Left colon (tissue), 2 donors: ENCODE measurements at regions not wholly inside any gene's neighbourhood (a gene's known extent, or its start where the extent isn't known, plus 50 kb on each side); places are given as distances from the start of the nearest gene placed in this dataset.
A peak's percentile ranks its signal among the peaks of the same experiment; 100 is the strongest.

Experiments
- ATAC-seq: fragments of 200-7000 bp; cut with Tn5 transposase; one replicate; pipeline ENCODE4 v1.9.1; 2020; ENCODE audit warnings: mild to moderate bottlenecking, moderate library complexity
- DNase-seq, 2 donors: peaks; one replicate each; pipeline ENCODE4 v3.0.0-alpha.2; 2020
- intact Hi-C, 2 donors: fragments of 100-400 bp; cut with DNase I in 1 of 2; cut with micrococcal nuclease in 1 of 2; formaldehyde crosslinking; loops; one replicate each; pipeline versions ENCODE4 v1.11.2 to v1.14.0; 2022; cut with DNase I, micrococcal nuclease
- donor health status: DM: no; HTN: no; CAD: no.
- donor health status: DM: yes; HTN: yes; CAD: no.

GRCh38 chr12:91613223-91613779 is 430.7 kb upstream of the DCN start:
- intact Hi-C loops, result no loop called here
- ATAC-seq (no peak), DNase-seq (no peak)

- ATAC-seq (no peak), DNase-seq (no peak)
- intact Hi-C loops, result no loop called here
These were observed 427.9 kb upstream of the DCN start for GRCh38 chr12:91610561-91610960.

GRCh38 chr12:91609283-91609682 is 426.7 kb upstream of the DCN start:
- ATAC-seq, result peak; percentile 29
- no peak for DNase-seq
- intact Hi-C loops, result no loop called here

GRCh38 chr12:91608542-91608941 is 425.9 kb upstream of the DCN start:
- DNase-seq, result no peak
- no peak for ATAC-seq
- intact Hi-C loops, result no loop called here

- ATAC-seq (no peak), DNase-seq (no peak)
- intact Hi-C loops, result no loop called here
These were observed 424.2 kb upstream of the DCN start for GRCh38 chr12:91606662-91607377.

GRCh38 chr12:91604897-91605296 is 422.3 kb upstream of the DCN start:
- ATAC-seq (no peak), DNase-seq (no peak)
- intact Hi-C loops, result no loop called here

- ATAC-seq (no peak), DNase-seq (no peak)
- intact Hi-C loops, result no loop called here
These were observed 420.4 kb upstream of the DCN start for GRCh38 chr12:91603060-91603459.

- DNase-seq, result no peak
- intact Hi-C loops, result no loop called here
- ATAC-seq, result no peak
These were observed 418.4 kb upstream of the DCN start for GRCh38 chr12:91601054-91601453.

- DNase-seq (no peak), ATAC-seq (no peak)
- intact Hi-C loops, result no loop called here
These were observed 412.1 kb upstream of the DCN start for GRCh38 chr12:91594715-91595114.

GRCh38 chr12:91591639-91591987 is 409.0 kb upstream of the DCN start:
- DNase-seq (no peak), ATAC-seq (no peak)
- intact Hi-C loops, result no loop called here

- ATAC-seq, result no peak
- no peak for DNase-seq
- intact Hi-C loops, result no loop called here
These were observed 408.5 kb upstream of the DCN start for GRCh38 chr12:91590966-91591638.

GRCh38 chr12:91588874-91589454 is 406.3 kb upstream of the DCN start:
- ATAC-seq (peak; percentile 13), DNase-seq (no peak)
- intact Hi-C loops, result no loop called here

GRCh38 chr12:91586015-91586414 is 403.4 kb upstream of the DCN start:
- ATAC-seq (no peak), DNase-seq (no peak)
- intact Hi-C loops, result no loop called here

GRCh38 chr12:91582811-91583210 is 400.2 kb upstream of the DCN start:
- DNase-seq, result no peak
- intact Hi-C loops, result no loop called here
- ATAC-seq, result no peak

GRCh38 chr12:91579516-91580263 is 397.1 kb upstream of the DCN start:
- DNase-seq (no peak), ATAC-seq (no peak)
- intact Hi-C loops, result no loop called here

GRCh38 chr12:91577586-91578539 is 395.2 kb upstream of the DCN start:
- DNase-seq, result no peak
- intact Hi-C loops, result no loop called here
- ATAC-seq, result peak; percentile 61

- ATAC-seq (no peak), DNase-seq (no peak)
- intact Hi-C loops, result no loop called here
These were observed 393.8 kb upstream of the DCN start for GRCh38 chr12:91576432-91576831.

GRCh38 chr12:91575630-91576029 is 393.0 kb upstream of the DCN start:
- intact Hi-C loops, result no loop called here
- DNase-seq, result no peak
- ATAC-seq, result no peak

- DNase-seq (no peak), ATAC-seq (no peak)
- intact Hi-C loops, result no loop called here
These were observed 392.4 kb upstream of the DCN start for GRCh38 chr12:91574975-91575374.
